22Rv1 (cell line): ENCODE measurements at regions not wholly inside any gene's neighbourhood (a gene's known extent, or its start where the extent isn't known, plus 50 kb on each side); places are given as distances from the start of the nearest gene placed in this dataset.

Experiments
- CTCF ChIP-seq: fragments of 450-650 bp; IDR thresholded peaks from 2 replicates; pipeline ENCODE4 v1.5.1; 2017; ENCODE audit warnings: mild to moderate bottlenecking
- ZFX ChIP-seq: fragments of 450-650 bp; IDR thresholded peaks from 2 replicates; pipeline ENCODE4 v1.6.1; 2017; ENCODE audit warnings: antibody characterized with exemption, borderline replicate concordance

- TF ChIP-seq CTCF (no peak), ZFX (no peak)
Observed at GRCh38 chr7:68266004-68266579, 1269.5 kb downstream of the TYW1 start.
